NCI-H1694 (cell line): ENCODE measurements at regions not wholly inside any gene's neighbourhood (a gene's known extent, or its start where the extent isn't known, plus 50 kb on each side); places are given as distances from the start of the nearest gene placed in this dataset.

Source experiments
- DNase-seq: peaks from one replicate; lab custom pipeline; 2025; lab: John Stamatoyannopoulos, UW

- DNase-seq = no peak
Measured at GRCh38 chr10:120641695-120642094, 184.7 kb downstream of the PLPP4 start.

- DNase-seq = no peak
Measured at GRCh38 chr10:120643351-120643750, 186.3 kb downstream of the PLPP4 start.

- DNase-seq = no peak
Measured at GRCh38 chr10:120644556-120645410, 187.8 kb downstream of the PLPP4 start.

GRCh38 chr10:120646159-120646732 lies 189.2 kb downstream of the PLPP4 start:
- no peak for DNase-seq

GRCh38 chr10:120646738-120647456 lies 189.9 kb downstream of the PLPP4 start:
- DNase-seq = no peak

- DNase-seq = no peak
Measured at GRCh38 chr10:120650705-120651399, 193.8 kb downstream of the PLPP4 start.

- DNase-seq = no peak
Measured at GRCh38 chr10:120656107-120656506, 195.1 kb upstream of the WDR11 start.

- DNase-seq = no peak
Measured at GRCh38 chr10:120657371-120657770, 193.8 kb upstream of the WDR11 start.

- DNase-seq = no peak
Measured at GRCh38 chr10:120658943-120659885, 191.9 kb upstream of the WDR11 start.

- no peak for DNase-seq
Measured at GRCh38 chr10:120666308-120666707, 184.9 kb upstream of the WDR11 start.

- no peak for DNase-seq
Measured at GRCh38 chr10:120667276-120667675, 183.9 kb upstream of the WDR11 start.

- DNase-seq = no peak
Measured at GRCh38 chr10:120671491-120671890, 179.7 kb upstream of the WDR11 start.

GRCh38 chr10:120683454-120683853 lies 167.7 kb upstream of the WDR11 start:
- DNase-seq = no peak

GRCh38 chr10:120684226-120684625 lies 166.9 kb upstream of the WDR11 start:
- DNase-seq = no peak

- DNase-seq = no peak
Measured at GRCh38 chr10:120685136-120685535, 166.0 kb upstream of the WDR11 start.

- DNase-seq = no peak
Measured at GRCh38 chr10:120688928-120689327, 162.2 kb upstream of the WDR11 start.

- no peak for DNase-seq
Measured at GRCh38 chr10:120689777-120690529, 161.2 kb upstream of the WDR11 start.

- no peak for DNase-seq
Measured at GRCh38 chr10:120691625-120692024, 159.5 kb upstream of the WDR11 start.

- DNase-seq = no peak
Measured at GRCh38 chr10:120700426-120700825, 150.7 kb upstream of the WDR11 start.

GRCh38 chr10:120701381-120701780 lies 149.8 kb upstream of the WDR11 start:
- DNase-seq = no peak
